DOHH2 (cell line): ENCODE measurements at regions not wholly inside any gene's neighbourhood (a gene's known extent, or its start where the extent isn't known, plus 50 kb on each side); places are given as distances from the start of the nearest gene placed in this dataset.

ENCODE experiments used
- H3F3A ChIP-seq: fragments of 200-600 bp; sonication (generic), shearing (Covaris generic); 2 replicates; pipeline ENCODE4 v1.6.0; 2016; ENCODE audit warnings: antibody characterized with exemption, mild to moderate bottlenecking; ENCODE audit not compliant: control insufficient read depth, insufficient read depth
- H3K27ac ChIP-seq: fragments of 200-600 bp; sonication (generic); 2 replicates; pipeline ENCODE4 v1.5.1; 2014; ENCODE audit warnings: low read depth, mild to moderate bottlenecking, low read length, moderate library complexity
- H3K27me3 ChIP-seq: fragments of 200-600 bp; sonication (generic); 2 replicates; pipeline ENCODE4 v1.6.1; 2014; ENCODE audit warnings: mild to moderate bottlenecking, low read length, mixed read lengths; ENCODE audit not compliant: control insufficient read depth
- H3K36me3 ChIP-seq: fragments of 200-600 bp; sonication (generic); 2 replicates; pipeline ENCODE4 v1.6.1; 2014; ENCODE audit warnings: mild to moderate bottlenecking, low read length, moderate library complexity, mixed read lengths; ENCODE audit not compliant: control insufficient read depth
- H3K4me1 ChIP-seq: fragments of 200-600 bp; sonication (generic); 2 replicates; pipeline ENCODE4 v1.6.1; 2014; ENCODE audit warnings: mild to moderate bottlenecking, low read length, mixed read lengths; ENCODE audit not compliant: control insufficient read depth
- H3K4me2 ChIP-seq: fragments of 200-600 bp; sonication (generic); 2 replicates; pipeline ENCODE4 v1.6.0; 2014; ENCODE audit warnings: mild to moderate bottlenecking, low read length, moderate library complexity
- H3K4me3 ChIP-seq: fragments of 200-600 bp; sonication (generic); 2 replicates; pipeline ENCODE4 v1.5.1; 2014; ENCODE audit warnings: mild to moderate bottlenecking, low read length, mixed read lengths
- H3K79me2 ChIP-seq: fragments of 200-600 bp; sonication (generic); 2 replicates; pipeline ENCODE4 v1.6.1; 2014; ENCODE audit warnings: mild to moderate bottlenecking, low read length, mixed read lengths; ENCODE audit not compliant: control insufficient read depth
- H3K9me2 ChIP-seq: fragments of 200-600 bp; sonication (generic); replicated peaks from 2 replicates; pipeline ENCODE4 v1.6.1; 2014; ENCODE audit warnings: mild to moderate bottlenecking, low read length, mixed read lengths; ENCODE audit not compliant: control insufficient read depth
- H3K9me3 ChIP-seq: fragments of 200-600 bp; sonication (generic); 2 replicates; pipeline ENCODE4 v1.6.1; 2014; ENCODE audit warnings: antibody characterized with exemption, low read length, mixed read lengths; ENCODE audit not compliant: control insufficient read depth, insufficient read depth
- H4K20me1 ChIP-seq: fragments of 200-600 bp; sonication (generic); 2 replicates; pipeline ENCODE4 v1.6.0; 2014; ENCODE audit warnings: low read depth, mild to moderate bottlenecking, antibody characterized with exemption, low read length, moderate library complexity; ENCODE audit not compliant: control insufficient read depth, insufficient read depth
- CTCF ChIP-seq: fragments of 200-600 bp; sonication (generic); IDR thresholded peaks from one replicate; pipeline ENCODE4 v1.5.1; 2014; ENCODE audit warnings: antibody characterized with exemption, mild to moderate bottlenecking, low read depth, low read length; ENCODE audit not compliant: poor library complexity, severe bottlenecking
- EZH2phosphoT487 ChIP-seq: fragments of 200-600 bp; sonication (generic); IDR thresholded peaks from 2 replicates; pipeline ENCODE4 v1.6.1; 2017; ENCODE audit warnings: borderline replicate concordance, mild to moderate bottlenecking, antibody characterized with exemption, low read length, moderate library complexity, mixed read lengths

DNA sequence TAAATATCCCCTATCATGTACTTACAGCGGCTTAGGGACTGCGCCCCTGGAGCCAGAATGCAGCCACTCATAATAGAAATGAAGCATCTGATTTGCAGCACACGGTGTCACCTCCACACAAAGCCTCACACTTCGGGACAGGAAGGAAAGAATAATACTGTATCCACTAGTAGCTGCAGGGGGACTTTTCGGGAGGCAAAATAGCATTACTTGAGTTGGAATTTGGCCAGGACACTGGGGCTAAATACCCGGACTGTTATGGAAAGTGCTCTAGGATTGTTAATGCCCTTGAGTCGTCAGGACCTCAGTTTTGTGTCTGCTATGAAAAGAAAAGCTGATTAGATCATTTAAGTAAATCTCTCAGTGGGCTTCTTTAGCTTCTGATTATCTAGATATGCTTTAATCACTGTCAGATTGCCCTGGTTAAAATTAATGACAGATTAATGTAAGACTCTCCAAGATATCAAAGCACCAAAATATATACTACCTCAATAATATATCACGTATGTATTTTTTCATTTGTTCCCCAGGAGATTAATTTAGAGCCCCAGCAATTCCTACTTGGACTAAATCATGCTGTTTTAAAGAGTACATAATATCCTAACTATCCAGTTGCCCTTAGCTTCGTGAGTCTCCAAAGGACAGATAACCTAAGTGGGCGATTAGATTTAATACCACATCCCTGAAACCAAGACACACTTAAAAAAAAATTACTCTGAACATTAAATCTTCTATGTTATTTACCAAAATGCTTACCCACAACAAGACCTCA is 173.0 kb upstream of the NEBL start:
- TF ChIP-seq CTCF (no peak), EZH2phosphoT487 (no peak)
- Histone ChIP-seq H3K4me3 (no peak overlapping the region), H3K27me3 (peaks cover 5% of the 10 kb centered on the region; the same call in 1 of the 2 replicates), H3K9me2 (no peaks in the 10 kb centered on the region), H3K79me2 (no peaks in the 10 kb centered on the region), H3K9me3 (no peaks in the 10 kb centered on the region), H4K20me1 (no peaks in the 10 kb centered on the region), H3K27ac (no peak overlapping the region), H3F3A (no peaks in the 10 kb centered on the region), H3K4me2 (no peak overlapping the region), H3K4me1 (no peaks in the 10 kb centered on the region), H3K36me3 (no peaks in the 10 kb centered on the region)

DNA sequence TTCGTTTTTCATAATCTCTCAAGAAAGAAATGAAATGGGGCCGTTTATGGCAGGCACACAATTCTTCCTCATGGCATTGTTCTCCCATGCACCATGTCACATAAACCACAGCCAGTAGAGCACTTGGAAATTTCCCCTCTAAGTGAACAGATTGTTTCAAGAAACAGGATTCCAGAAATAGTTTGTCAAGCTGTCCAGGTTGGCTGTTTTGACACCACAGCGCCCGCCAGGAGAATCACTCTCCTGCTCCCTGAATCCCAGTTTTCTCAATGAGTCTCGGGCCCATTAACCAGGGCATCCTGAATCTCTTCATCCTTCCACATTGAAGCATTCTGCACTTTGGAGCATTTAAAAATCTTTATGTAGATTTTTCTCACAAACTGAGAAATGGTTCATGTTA is 172.2 kb upstream of the NEBL start:
- Histone ChIP-seq H3K79me2 (no peaks in the 10 kb centered on the region), H3K9me2 (no peaks in the 10 kb centered on the region), H3F3A (no peaks in the 10 kb centered on the region), H3K36me3 (no peaks in the 10 kb centered on the region), H3K27me3 (peaks cover 5% of the 10 kb centered on the region; the same call in 1 of the 2 replicates), H3K4me1 (no peaks in the 10 kb centered on the region; the same call in 1 of the 2 replicates), H3K4me3 (no peak overlapping the region), H3K9me3 (no peaks in the 10 kb centered on the region), H3K4me2 (no peak overlapping the region), H4K20me1 (no peaks in the 10 kb centered on the region), H3K27ac (no peak overlapping the region)
- TF ChIP-seq EZH2phosphoT487 (no peak), CTCF (no peak)

GRCh38 chr10:21068026-21068656 is 171.0 kb upstream of the NEBL start:
- Histone ChIP-seq H3F3A (no peaks in the 10 kb centered on the region), H3K36me3 (no peaks in the 10 kb centered on the region), H3K4me3 (no peak overlapping the region), H3K4me1 (peaks cover 5% of the 10 kb centered on the region; the same call in 1 of the 2 replicates), H3K27ac (no peak overlapping the region), H3K9me2 (no peaks in the 10 kb centered on the region), H3K79me2 (no peaks in the 10 kb centered on the region), H3K9me3 (no peaks in the 10 kb centered on the region), H3K4me2 (no peak overlapping the region), H3K27me3 (peaks cover 5% of the 10 kb centered on the region; the same call in 1 of the 2 replicates), H4K20me1 (no peaks in the 10 kb centered on the region)
- TF ChIP-seq CTCF (no peak), EZH2phosphoT487 (no peak)
